GM21515 (cell line): ENCODE measurements at regions not wholly inside any gene's neighbourhood (a gene's known extent, or its start where the extent isn't known, plus 50 kb on each side); places are given as distances from the start of the nearest gene placed in this dataset.

Experiments
- ATAC-seq: cut with Tn5 transposase; IDR thresholded peaks from one replicate; pipeline ENCODE4 v1.9.1; 2021; ENCODE audit not compliant: unreplicated experiment

DNA sequence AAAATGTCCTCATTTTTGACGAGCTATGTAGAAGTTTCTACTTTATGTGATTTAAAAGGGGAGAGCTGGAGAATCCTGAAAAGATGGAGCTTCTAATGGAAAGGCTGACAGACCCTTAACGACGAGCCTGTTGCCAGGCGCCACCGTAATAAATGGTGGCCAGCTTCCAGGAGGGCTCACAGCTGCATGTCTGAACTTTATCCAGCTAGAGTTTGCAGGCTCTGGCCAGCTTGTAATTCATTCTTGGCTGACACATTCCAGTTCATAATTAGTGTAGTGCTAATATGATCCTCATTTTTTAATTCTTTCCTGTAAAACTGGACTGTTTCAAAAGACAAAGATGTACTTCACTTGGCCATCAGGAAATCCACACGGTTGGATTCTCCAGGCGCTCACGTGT, 246.7 kb downstream of the GAS1 start:
- ATAC-seq: no peak

- no peak for ATAC-seq
Measured at GRCh38 chr9:86697999-86698398, 249.3 kb downstream of the GAS1 start.

GRCh38 chr9:86697213-86697612, 250.1 kb downstream of the GAS1 start:
- ATAC-seq: no peak

DNA sequence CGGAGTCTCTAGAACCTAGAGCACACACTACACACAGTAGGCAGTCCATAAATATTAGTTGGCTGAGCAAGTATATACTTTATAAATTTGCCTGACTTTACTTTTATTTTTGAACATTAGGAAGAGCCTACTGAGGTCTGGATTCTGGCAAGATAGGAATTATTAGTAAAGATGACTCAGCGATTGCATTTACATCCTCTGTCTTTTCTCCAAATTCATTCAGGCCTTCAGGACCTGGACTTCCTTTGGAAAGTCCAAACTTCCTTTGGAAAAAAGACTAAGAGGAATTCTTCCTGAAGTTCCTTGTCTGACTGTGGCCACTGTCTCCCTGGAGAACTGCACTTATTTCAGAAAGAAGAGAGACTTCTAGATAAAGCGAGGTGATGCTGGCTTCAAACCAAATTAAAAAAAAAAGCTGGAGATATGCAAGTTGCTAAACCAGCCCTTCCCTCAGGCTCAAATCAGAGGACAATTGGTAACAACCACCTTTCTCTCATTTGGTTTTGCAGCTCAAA, 251.3 kb downstream of the GAS1 start:
- ATAC-seq: no peak

GRCh38 chr9:86690034-86690433, 257.3 kb downstream of the GAS1 start:
- no peak for ATAC-seq

GRCh38 chr9:86687788-86688187, 259.5 kb downstream of the GAS1 start:
- ATAC-seq: no peak

DNA sequence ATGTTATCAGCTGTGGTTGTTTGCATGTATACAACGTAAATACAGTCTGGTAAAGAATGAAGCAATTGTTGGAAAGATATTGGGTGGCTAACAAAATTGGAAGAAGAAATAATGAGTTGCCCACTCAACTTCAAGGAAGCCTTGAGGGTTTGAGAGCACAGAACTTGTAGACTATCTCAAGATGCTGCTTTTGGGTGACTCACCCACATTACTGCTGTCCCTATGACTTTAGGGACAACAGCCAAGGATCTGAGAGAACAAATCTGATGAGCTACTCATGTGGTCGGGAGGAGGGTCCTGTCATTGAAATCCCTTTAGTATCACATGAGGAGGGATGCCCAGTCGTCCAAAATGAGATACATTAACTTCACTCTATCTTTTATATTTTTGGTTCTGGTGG, 261.8 kb downstream of the GAS1 start:
- ATAC-seq: no peak

- no peak for ATAC-seq
Measured at GRCh38 chr9:86684148-86684547, 263.2 kb downstream of the GAS1 start.

- ATAC-seq: no peak
Measured at GRCh38 chr9:86682240-86682639, 265.1 kb downstream of the GAS1 start.

DNA sequence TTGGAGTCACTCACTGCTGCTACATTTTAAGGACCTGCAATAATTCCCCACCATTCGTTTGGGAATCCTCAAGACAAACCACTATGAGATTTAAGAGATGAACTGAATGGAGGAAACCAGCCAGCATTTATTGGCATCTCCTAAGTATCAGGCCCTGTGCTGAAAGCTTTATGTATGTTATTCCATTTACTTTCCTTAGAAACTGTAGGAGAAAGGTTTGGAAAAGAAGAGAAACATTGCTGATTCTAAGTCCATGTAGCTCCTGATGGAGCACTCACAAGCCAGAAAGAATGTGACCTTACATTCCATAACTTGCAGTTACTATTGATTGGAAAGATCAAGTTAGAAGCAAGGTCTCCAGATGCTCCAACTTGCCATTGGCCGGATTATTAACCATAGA, 267.4 kb downstream of the GAS1 start:
- no peak for ATAC-seq

GRCh38 chr9:86676396-86676795, 270.9 kb downstream of the GAS1 start:
- ATAC-seq: no peak

DNA sequence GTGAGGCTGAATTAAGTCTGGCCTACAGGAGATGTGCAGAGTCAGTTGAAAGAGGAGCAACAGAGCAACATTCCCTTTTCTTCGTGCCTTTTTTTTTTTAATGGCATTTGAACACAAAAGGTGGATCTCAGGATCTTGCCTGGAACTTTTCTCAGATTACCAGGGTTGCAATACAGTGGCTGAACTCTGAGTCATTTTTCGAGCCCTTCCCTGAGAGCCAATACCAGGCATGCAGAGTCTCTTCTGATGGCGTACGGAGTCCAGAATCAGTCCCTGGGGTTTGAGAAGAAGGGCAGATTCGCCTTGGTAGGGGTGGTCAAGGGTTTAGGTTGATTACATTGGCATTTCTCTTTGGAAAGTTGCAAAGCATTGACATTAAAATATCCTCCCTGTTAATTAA, 271.5 kb downstream of the GAS1 start:
- ATAC-seq: no peak

DNA sequence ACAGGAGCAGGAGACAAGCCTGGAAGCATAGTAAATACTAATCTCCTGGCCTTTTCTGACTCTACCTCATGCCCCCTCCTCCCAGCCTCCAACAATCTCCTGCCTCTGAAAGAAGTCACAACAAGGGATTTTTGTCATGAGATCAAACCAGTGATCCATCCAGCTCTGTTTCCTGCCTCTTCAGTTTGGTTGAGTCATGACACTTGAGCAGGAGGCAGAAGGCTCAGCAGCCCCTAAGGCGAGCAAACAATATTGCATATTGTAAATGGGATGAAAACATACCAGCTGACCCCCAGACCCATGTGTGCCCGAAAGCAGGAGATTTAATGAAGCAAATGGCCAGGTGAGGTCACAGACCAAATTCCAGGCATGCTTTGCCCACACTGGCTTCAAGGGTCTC, 272.8 kb downstream of the GAS1 start:
- ATAC-seq: no peak

GRCh38 chr9:86672966-86673365, 274.3 kb downstream of the GAS1 start:
- no peak for ATAC-seq

DNA sequence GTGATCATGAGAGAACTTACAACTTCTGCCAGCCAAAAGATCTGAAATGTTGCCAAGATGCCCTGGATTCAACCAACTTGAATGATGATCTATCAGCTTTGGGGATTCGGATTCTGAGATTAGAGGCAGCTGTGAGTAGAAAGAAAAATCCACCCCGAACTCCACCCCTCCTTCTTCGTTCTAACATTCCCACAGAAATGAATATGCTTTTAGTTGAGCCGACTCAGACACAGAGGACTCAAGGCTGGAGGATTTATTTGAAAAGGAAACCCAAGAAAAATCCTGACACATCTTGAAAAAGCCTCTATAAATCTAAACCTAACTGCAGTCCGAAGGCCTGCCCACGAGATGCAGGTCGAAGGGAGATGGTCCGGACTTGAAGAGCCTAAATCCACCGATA, 275.0 kb downstream of the GAS1 start:
- no peak for ATAC-seq

DNA sequence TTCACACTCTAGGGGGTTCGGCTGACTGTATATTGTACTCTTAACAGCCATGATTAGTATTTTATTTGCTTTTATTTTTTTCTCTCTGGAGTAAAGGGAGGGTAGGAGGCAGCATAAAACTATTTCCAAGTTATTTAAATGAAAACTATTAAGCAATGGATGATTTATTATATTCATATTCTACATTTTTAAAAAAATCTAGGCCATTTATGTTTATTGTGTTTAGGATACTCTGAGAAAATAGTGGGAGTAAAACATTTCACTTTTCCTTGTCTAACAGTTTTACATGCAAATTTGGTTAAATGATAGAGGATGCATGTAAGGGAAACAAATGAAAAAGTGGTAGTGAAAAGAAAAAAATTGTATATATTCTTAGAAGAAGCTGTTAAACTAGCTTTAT, 276.3 kb downstream of the GAS1 start:
- no peak for ATAC-seq

- no peak for ATAC-seq
Measured at GRCh38 chr9:86670536-86670935, 276.8 kb downstream of the GAS1 start.

- ATAC-seq: no peak
Measured at GRCh38 chr9:86670076-86670475, 277.2 kb downstream of the GAS1 start.

DNA sequence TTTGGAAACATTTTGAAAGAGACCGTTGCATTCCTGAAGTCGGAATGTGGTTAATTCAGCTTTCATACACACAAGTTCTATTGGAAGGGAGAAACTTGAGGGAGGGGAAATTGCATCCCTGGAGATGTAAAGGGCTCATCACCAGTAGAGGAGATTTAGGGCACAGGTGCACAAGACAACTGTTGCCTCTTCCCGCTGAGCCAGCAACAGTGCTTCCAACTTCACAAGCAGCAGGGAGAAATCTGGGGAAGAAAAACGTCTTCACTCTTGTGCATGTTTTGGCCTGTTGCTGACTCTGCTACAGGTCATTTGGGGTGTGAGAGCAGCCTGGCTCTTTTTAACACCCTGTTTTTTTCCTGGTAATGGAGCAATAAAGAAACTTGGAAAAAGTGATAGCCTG, 277.9 kb downstream of the GAS1 start:
- ATAC-seq: no peak

- no peak for ATAC-seq
Measured at GRCh38 chr9:86668488-86668887, 278.8 kb downstream of the GAS1 start.

DNA sequence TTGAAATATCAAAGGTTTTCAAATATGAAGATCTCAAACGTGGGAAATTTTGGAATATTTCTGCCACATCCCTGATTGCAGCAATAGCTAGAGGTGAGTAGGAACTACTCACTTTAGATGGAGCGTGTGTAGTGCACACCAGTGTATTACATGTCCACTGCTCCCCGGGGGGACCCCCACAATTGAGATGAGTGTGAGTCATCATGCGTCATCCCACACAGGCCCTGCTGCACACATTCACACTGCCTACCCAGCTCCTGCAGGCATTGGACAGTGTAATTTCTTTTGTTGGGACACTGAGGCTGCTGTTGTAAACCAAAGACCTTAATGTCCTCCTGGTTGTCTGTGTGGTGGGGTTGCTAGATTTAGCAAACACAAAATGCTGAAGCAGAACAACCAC, 280.0 kb downstream of the GAS1 start:
- no peak for ATAC-seq

DNA sequence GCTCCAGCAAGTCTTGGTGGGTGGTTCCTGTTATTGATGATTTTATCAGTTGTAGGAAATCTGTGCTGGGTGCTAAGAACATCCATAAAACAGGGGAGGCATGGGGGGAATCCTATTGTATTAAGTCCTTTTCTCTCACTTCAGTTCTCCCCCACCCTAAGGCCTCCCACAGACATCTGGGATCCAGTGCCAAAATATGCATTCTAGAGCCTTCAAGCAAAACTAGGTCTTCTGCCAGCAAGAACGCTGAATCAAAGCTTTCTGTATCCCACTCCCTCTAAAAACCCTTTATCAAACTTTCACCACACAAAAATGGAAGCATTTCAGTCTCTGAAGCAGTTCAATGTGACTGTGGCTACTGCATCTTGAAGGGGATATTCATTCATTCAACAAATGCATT, 281.9 kb downstream of the GAS1 start:
- no peak for ATAC-seq

DNA sequence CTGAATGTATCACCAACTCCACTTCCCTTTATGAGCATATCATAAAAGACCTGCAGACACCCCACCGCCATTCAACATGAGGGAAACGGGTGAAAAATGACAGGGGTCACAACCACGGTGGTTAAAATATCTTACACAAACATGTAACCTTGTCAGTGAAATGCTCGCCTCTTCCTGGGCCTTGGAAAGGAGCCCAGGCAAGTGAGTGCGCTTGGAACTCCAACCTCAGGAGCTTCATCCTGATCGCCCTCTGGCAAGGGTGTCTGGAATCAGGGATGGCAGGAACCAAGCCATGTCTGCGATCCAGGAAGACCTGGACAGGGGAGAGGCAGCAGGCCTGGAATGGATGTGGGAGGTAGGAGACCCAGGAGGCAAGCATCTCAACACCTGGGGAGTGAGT, 282.7 kb downstream of the GAS1 start:
- ATAC-seq: no peak

GRCh38 chr9:86663905-86664304, 283.4 kb downstream of the GAS1 start:
- no peak for ATAC-seq
